Keratinocyte (primary cell): ENCODE measurements at regions not wholly inside any gene's neighbourhood (a gene's known extent, or its start where the extent isn't known, plus 50 kb on each side); places are given as distances from the start of the nearest gene placed in this dataset.
"Not testable (repeated sequence)": the region's sequence is repeated elsewhere in the genome, so short reads cannot be mapped to it uniquely, and the experiment has no call there.

Experiments used
- DNase-seq: peaks from one replicate; pipeline ENCODE4 v3.0.0-alpha.2; 2011; ENCODE audit warnings: low read depth, missing footprints, low spot score
- FAIRE-seq: peaks from 2 replicates; lab custom pipeline; 2011; peaks lifted over from hg19 to GRCh38; lab: Jason Lieb, UNC
- H2AFZ ChIP-seq: 2 replicates; pipeline ENCODE4 v1.6.0; 2012; ENCODE audit warnings: low read length, control low read depth, inconsistent platforms; ENCODE audit not compliant: control insufficient read depth
- H3K27ac ChIP-seq: 2 replicates; pipeline ENCODE4 v1.5.1; 2011; ENCODE audit warnings: low read length; ENCODE audit not compliant: control insufficient read depth, insufficient read depth
- H3K27me3 ChIP-seq: 3 replicates; pipeline ENCODE4 v1.6.0; 2011; ENCODE audit warnings: low read length; ENCODE audit not compliant: control insufficient read depth, insufficient read depth; ENCODE audit errors: extremely low read depth
- H3K36me3 ChIP-seq, 2 experiments: 2 replicates in 1 of 2; 3 replicates in 1 of 2; pipeline ENCODE4 v1.5.1; 2011; ENCODE audit warnings: low read length in 2 of 2, mild to moderate bottlenecking in 1 of 2; ENCODE audit not compliant: control insufficient read depth in 2 of 2, insufficient read depth in 2 of 2; ENCODE audit errors: extremely low read depth in 1 of 2
- H3K4me1 ChIP-seq: 3 replicates; pipeline ENCODE4 v1.5.1; 2011; ENCODE audit warnings: low read length; ENCODE audit not compliant: control insufficient read depth, insufficient read depth; ENCODE audit errors: extremely low read depth
- H3K4me2 ChIP-seq: 3 replicates; pipeline ENCODE4 v1.6.0; 2011; ENCODE audit warnings: low read depth, low read length; ENCODE audit not compliant: control insufficient read depth, insufficient read depth; ENCODE audit errors: extremely low read depth
- H3K4me3 ChIP-seq, 3 experiments: fragments of 200-600 bp in 1 of 3; sonication (generic) in 1 of 3; 2 replicates in 2 of 3; 3 replicates in 1 of 3; pipeline ENCODE4 v1.5.1; 2011 to 2016; ENCODE audit warnings: low read length in 3 of 3, mild to moderate bottlenecking in 3 of 3, control low read depth in 2 of 3, inconsistent platforms in 1 of 3, low read depth in 1 of 3, mixed read lengths in 1 of 3, mixed run types in 1 of 3, moderate library complexity in 1 of 3; ENCODE audit not compliant: control insufficient read depth in 2 of 3, insufficient read depth in 2 of 3; ENCODE audit errors: extremely low read depth in 1 of 3
- H3K79me2 ChIP-seq: 2 replicates; pipeline ENCODE4 v1.6.0; 2012; ENCODE audit warnings: low read length; ENCODE audit not compliant: control insufficient read depth, insufficient read depth
- H3K9ac ChIP-seq: 3 replicates; pipeline ENCODE4 v1.6.0; 2011; ENCODE audit warnings: low read length; ENCODE audit not compliant: control insufficient read depth, insufficient read depth; ENCODE audit errors: extremely low read depth
- H3K9me1 ChIP-seq: 3 replicates; pipeline ENCODE4 v1.6.0; 2011; ENCODE audit warnings: low read length; ENCODE audit not compliant: control insufficient read depth, insufficient read depth; ENCODE audit errors: extremely low read depth
- H3K9me3 ChIP-seq: 2 replicates; pipeline ENCODE4 v1.5.1; 2012; ENCODE audit warnings: low read depth, low read length; ENCODE audit not compliant: control insufficient read depth
- H4K20me1 ChIP-seq: 3 replicates; pipeline ENCODE4 v1.6.0; 2011; ENCODE audit warnings: low read length; ENCODE audit not compliant: control insufficient read depth, insufficient read depth; ENCODE audit errors: extremely low read depth
- CTCF ChIP-seq, 3 experiments: IDR thresholded peaks in 1 of 3; conservative IDR thresholded peaks in 1 of 3; optimal IDR thresholded peaks in 1 of 3; 2 replicates in 2 of 3; 3 replicates in 1 of 3; pipeline versions ENCODE3 to v1.5.1; 2011; ENCODE audit warnings: low read length in 3 of 3, mild to moderate bottlenecking in 3 of 3, moderate library complexity in 2 of 3, control low read depth in 1 of 3, inconsistent platforms in 1 of 3; ENCODE audit not compliant: insufficient read depth in 2 of 3; ENCODE audit errors: extremely low read depth in 1 of 3
- EZH2 ChIP-seq: IDR thresholded peaks from one replicate; pipeline ENCODE4 v1.6.1; 2012; ENCODE audit warnings: inconsistent platforms, mild to moderate bottlenecking, low read length, moderate library complexity
- dilution Hi-C: fragments of 300-500 bp; cut with MboI; formaldehyde crosslinking; loops from one replicate; pipeline ENCODE4 v1.7.0; 2020; ENCODE audit warnings: low sequenced_read_pairs; ENCODE audit not compliant: extremely low pct_ligation_motif_present

DNA sequence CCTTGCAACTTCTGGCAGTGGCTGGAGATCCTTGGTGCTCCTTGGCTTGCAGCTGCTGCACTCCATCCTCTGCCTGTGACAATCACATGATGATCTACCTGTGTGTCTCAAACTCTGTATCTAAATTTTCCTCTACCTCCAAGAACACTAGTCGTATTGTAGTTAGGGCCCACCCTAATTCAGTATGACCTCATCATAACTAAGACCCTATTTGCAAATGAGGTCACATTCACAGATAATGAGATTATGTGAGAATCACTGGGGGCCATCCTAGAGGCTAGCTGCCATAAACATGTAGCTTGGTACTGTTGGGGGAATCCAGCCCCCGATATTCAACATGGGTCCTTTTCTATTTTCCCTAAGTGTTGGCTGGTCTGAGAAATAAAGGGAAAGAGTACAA, 183.0 kb upstream of the SMLR1 start:
- Histone ChIP-seq H3K9ac (no peak overlapping the region), H3K4me1 (no peaks in the 10 kb centered on the region), H3K79me2 (no peaks in the 10 kb centered on the region), H3K4me2 (no peak overlapping the region), H3K36me3 (no peaks in the 10 kb centered on the region), H3K4me3 (no peak overlapping the region), H3K9me1 (no peaks in the 10 kb centered on the region), H2AFZ (no peak overlapping the region), H3K27ac (no peak overlapping the region), H3K27me3 (no peaks in the 10 kb centered on the region), H3K9me3 (peaks cover 2% of the 10 kb centered on the region), H4K20me1 (no peaks in the 10 kb centered on the region)
- TF ChIP-seq CTCF (optimal IDR thresholded peaks at IDR 0.05 in 1 of 3, IDR thresholded peaks at IDR 0.05 in 1 of 3, conservative IDR thresholded peaks at IDR 0.05 in 1 of 3; ENCODE audit: extremely low read depth in 1 of 3, insufficient read depth in 2 of 3, low read length in 3 of 3), result no peak
- no peak for TF ChIP-seq EZH2
- DNase-seq, result no peak
- dilution Hi-C loops, result no loop called here
- no peak for FAIRE-seq

GRCh38 chr6:130644769-130645168, 182.4 kb upstream of the SMLR1 start:
- H3K36me3 ChIP-seq, H3K79me2 ChIP-seq, H4K20me1 ChIP-seq, H3K4me1 ChIP-seq, DNase-seq, H3K9me1 ChIP-seq, H3K27me3 ChIP-seq, H3K4me2 ChIP-seq, H3K27ac ChIP-seq, dilution Hi-C loops, H3K9ac ChIP-seq, H3K4me3 ChIP-seq, H2AFZ ChIP-seq, FAIRE-seq, H3K9me3 ChIP-seq: not testable (repeated sequence)

DNA sequence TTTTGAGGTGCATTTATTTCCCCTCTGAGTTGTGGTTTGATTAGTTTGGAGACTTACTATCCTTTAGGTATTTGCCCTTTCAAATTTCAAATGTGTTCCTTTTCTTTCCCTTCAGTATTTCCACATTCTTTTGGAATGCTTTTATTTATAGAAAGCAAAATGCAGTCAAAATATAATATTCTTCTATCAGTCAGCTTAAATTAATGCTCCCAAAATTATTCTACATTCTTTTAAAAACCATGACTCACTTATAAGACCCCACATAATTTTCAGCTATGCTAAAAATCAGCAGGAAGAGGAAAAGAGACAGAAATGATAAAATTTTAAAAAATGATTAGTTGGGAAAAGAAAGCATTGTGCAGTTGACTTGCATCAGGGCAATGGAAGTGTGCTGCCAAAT, 180.0 kb upstream of the SMLR1 start:
- H3K4me2 ChIP-seq, result no peak overlapping the region
- H3K36me3 ChIP-seq, result no peaks in the 10 kb centered on the region
- DNase-seq (no peak), FAIRE-seq (no peak)
- no peaks in the 10 kb centered on the region for H3K9me1 ChIP-seq
- no peak overlapping the region for H2AFZ ChIP-seq
- H3K27me3 ChIP-seq, result no peaks in the 10 kb centered on the region
- dilution Hi-C loops, result no loop called here
- H3K79me2 ChIP-seq, result no peaks in the 10 kb centered on the region
- H3K4me3 ChIP-seq, result no peak overlapping the region
- H3K9ac ChIP-seq, result no peak overlapping the region
- TF ChIP-seq EZH2 (no peak), CTCF (optimal IDR thresholded peaks at IDR 0.05 in 1 of 3, IDR thresholded peaks at IDR 0.05 in 1 of 3, conservative IDR thresholded peaks at IDR 0.05 in 1 of 3; ENCODE audit: extremely low read depth in 1 of 3, insufficient read depth in 2 of 3, low read length in 3 of 3) (no peak)
- H3K4me1 ChIP-seq, result no peaks in the 10 kb centered on the region
- no peaks in the 10 kb centered on the region for H4K20me1 ChIP-seq
- H3K27ac ChIP-seq, result no peak overlapping the region
- H3K9me3 ChIP-seq, result peaks cover 2% of the 10 kb centered on the region
